Upper lobe of left lung (tissue), 4 donors: ENCODE measurements at regions not wholly inside any gene's neighbourhood (a gene's known extent, or its start where the extent isn't known, plus 50 kb on each side); places are given as distances from the start of the nearest gene placed in this dataset.

Experiments used
- POLR2A ChIP-seq, 4 donors: fragments of 450-650 bp; IDR thresholded peaks; one replicate each; pipeline ENCODE4 v1.5.1; 2016 to 2017; ENCODE audit warnings: antibody characterized with exemption in 4 of 4, mild to moderate bottlenecking in 2 of 4
- POLR2AphosphoS5 ChIP-seq, 2 donors: sonication (generic); formaldehyde crosslinking; IDR thresholded peaks; one replicate each; pipeline ENCODE4 v1.5.1; 2017; ENCODE audit warnings: antibody characterized with exemption in 2 of 2
- TF ChIP-seq, protein P1 (sequence below), 6 experiments: fragments of 450-650 bp in 4 of 6; fragments of 200-600 bp in 2 of 6; sonication (generic) in 2 of 6; IDR thresholded peaks; one replicate each; pipeline ENCODE4 v1.5.1; 2016 to 2019; ENCODE audit warnings: antibody characterized with exemption in 6 of 6

DNA sequence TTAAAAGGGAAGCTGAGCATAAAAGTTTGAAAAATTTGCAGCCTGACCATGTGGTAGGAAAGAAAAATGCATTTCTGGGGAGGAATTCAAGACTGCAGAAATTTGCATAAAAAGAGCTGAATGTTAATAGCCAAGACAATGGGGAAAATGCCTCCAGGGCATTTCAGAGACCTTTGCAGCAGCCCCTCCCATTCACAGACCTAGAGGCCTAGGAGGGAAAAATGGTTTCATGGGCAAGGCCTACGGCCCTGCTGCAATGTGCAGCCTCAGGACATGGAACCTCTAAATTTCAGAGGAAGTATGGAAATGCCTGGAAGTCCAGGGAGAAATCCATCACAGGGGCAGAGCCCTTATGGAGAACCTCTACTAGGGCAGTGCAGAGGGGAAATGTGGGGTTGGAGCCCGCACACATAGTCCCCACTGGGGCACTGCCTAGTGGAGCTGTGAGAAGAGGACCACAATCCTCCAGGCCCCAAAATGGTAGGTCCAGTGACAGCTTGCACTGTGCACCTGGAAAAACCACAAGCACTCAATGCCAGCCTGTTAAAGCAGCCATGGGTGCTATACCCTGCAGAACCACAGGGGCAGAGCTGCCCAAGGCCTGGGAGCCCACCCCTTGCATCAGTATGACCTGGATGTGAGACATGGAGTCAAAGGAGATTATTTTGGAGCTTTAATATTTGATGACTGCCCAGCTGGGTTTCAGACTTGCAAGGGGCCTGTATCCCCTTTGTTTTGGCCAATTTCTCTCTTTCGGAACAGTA, 243.8 kb downstream of the DNAJB9 start:
- TF ChIP-seq, protein P1, sequence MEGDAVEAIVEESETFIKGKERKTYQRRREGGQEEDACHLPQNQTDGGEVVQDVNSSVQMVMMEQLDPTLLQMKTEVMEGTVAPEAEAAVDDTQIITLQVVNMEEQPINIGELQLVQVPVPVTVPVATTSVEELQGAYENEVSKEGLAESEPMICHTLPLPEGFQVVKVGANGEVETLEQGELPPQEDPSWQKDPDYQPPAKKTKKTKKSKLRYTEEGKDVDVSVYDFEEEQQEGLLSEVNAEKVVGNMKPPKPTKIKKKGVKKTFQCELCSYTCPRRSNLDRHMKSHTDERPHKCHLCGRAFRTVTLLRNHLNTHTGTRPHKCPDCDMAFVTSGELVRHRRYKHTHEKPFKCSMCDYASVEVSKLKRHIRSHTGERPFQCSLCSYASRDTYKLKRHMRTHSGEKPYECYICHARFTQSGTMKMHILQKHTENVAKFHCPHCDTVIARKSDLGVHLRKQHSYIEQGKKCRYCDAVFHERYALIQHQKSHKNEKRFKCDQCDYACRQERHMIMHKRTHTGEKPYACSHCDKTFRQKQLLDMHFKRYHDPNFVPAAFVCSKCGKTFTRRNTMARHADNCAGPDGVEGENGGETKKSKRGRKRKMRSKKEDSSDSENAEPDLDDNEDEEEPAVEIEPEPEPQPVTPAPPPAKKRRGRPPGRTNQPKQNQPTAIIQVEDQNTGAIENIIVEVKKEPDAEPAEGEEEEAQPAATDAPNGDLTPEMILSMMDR (IDR thresholded peaks at IDR 0.05) = no peak
- no peak for TF ChIP-seq POLR2A (IDR thresholded peaks at IDR 0.05)
- TF ChIP-seq POLR2AphosphoS5 (IDR thresholded peaks at IDR 0.05) = no peak
